ENCODE measurements at regions not wholly inside any gene's neighbourhood (a gene's known extent, or its start where the extent isn't known, plus 50 kb on each side); places are given as distances from the start of the nearest gene placed in this dataset.

DNA sequence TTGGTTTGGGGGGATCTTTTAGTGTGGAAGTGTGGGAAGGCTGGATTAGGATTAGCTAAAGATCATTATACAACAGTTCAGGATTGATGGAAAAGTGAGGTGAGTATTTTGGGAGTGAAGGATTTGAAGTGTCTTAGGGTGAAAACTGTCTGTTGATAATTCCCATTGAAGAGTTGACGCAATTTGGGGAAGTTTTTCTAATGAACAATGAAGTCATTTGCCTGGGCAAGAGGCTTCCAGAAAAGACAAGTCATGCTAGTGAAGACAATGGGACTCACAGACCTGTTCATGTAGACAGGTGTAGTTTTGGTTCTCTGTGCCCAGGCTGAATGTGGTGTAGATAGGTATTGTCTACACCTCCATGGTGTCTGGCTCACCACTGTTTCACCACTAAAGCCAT lies 194.3 kb upstream of the GPR26 start:
- TF ChIP-seq, protein P1, sequence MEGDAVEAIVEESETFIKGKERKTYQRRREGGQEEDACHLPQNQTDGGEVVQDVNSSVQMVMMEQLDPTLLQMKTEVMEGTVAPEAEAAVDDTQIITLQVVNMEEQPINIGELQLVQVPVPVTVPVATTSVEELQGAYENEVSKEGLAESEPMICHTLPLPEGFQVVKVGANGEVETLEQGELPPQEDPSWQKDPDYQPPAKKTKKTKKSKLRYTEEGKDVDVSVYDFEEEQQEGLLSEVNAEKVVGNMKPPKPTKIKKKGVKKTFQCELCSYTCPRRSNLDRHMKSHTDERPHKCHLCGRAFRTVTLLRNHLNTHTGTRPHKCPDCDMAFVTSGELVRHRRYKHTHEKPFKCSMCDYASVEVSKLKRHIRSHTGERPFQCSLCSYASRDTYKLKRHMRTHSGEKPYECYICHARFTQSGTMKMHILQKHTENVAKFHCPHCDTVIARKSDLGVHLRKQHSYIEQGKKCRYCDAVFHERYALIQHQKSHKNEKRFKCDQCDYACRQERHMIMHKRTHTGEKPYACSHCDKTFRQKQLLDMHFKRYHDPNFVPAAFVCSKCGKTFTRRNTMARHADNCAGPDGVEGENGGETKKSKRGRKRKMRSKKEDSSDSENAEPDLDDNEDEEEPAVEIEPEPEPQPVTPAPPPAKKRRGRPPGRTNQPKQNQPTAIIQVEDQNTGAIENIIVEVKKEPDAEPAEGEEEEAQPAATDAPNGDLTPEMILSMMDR (IDR thresholded peaks at IDR 0.05): no peak
- TF ChIP-seq POLR2A (IDR thresholded peaks at IDR 0.05): no peak

Measured in vagina (tissue), 2 donors.